Raji (cell line): ENCODE measurements at regions not wholly inside any gene's neighbourhood (a gene's known extent, or its start where the extent isn't known, plus 50 kb on each side); places are given as distances from the start of the nearest gene placed in this dataset.

ENCODE experiments used
- POLR2A ChIP-seq: IDR thresholded peaks from 2 replicates; pipeline ENCODE4 v1.6.1; 2011; ENCODE audit warnings: low read depth, low read length, control low read depth; ENCODE audit not compliant: insufficient read depth

DNA sequence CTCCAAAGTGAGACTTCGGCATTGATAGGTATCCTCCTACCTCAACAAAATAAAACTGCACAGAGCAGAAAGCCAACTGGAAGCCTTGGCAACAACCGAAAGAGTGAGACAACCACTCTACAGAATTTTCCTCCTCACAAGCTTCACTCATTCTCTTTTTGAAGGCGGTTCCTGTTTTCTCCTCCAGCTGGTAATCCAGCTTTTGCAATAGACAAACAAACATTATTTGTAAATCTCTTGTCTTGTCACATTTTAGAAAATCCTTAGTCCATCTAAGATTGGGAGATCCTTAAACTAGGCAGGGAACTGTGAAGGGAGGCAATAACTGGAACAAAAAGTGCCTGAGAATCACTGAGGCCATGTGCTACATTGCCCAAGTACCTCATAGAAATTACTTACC is 332.4 kb downstream of the BCL11A start:
- no peak for TF ChIP-seq POLR2A

DNA sequence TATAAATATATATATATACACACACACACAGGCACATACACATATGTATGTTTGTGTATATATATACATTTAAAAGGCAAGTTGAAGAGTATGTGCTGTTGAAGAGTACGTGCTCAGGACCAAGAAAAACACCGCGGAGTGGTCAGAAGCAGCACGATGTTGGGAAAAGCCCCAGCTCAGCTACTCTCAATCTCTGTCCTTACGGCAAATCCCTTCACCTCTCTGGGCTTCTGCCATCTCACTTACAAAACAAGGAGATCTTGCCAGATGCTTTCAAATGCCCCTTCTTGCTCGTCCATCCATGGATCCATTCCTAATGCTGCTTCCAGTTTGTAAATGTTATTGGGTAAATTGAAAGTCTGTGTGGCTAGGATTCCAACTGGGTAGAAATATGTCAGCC is 333.9 kb downstream of the BCL11A start:
- no peak for TF ChIP-seq POLR2A

DNA sequence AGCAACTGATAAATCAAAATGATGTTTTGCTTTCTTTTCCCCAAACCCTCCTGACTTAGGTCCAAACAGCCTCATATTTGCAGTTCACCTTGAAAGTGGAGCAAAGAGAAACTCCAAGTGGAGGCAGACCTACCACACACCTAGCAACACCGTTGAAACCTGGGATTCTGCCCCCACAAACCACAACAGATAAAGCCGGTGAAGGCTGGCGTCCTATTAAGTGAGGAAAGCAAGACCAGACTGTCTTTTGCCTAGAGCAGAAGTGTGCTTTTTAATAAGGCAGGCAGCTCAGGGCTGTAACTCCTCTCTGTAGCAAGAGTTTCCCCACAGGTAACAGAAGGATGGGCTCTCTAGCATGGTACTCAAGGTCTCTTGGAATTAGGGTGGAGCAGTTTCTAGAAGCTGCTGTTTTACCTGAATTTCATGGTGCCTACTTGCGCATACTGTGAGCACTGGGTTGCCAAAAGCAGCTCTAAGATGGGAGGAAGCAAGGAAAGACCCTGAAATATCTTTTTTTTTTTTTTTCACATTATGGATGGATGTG is 336.9 kb downstream of the BCL11A start:
- TF ChIP-seq POLR2A, result no peak

DNA sequence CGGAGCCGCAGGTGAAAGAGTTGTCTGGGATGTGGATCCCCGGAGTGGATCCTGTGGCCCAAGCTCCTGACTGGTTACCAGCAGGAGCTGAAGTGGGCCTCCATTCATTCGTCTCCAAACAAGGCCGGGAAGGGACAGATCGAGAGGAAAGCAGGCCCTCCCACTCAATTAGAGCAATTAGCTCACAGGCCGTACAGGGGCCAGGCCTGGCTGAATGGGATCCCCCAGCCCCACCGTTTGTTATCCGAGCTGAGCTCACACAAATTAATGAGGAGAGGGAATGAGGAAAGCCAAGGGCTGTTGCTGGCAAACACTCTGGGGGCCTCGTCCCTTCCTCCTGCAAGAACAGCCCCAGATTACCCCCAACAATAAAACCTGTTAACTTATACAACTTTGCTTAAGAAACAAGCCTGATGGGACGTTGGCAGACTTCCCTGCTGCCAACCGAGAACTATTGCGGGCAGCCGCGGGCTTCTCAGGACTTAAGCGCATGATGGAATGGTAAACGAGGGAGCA is 338.0 kb downstream of the BCL11A start:
- TF ChIP-seq POLR2A, result no peak

DNA sequence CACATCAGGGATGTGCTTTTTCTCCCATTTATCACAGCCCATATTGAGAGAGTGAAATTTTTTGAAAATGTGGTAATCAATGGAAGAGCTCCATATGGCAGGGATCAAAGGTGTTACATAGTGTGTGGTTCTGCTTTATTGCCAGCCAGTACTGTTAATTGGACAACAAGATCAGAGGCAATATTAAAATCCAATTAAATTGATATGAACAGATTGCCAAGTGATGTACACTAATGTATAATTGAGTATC is 338.9 kb downstream of the BCL11A start:
- TF ChIP-seq POLR2A, result no peak

DNA sequence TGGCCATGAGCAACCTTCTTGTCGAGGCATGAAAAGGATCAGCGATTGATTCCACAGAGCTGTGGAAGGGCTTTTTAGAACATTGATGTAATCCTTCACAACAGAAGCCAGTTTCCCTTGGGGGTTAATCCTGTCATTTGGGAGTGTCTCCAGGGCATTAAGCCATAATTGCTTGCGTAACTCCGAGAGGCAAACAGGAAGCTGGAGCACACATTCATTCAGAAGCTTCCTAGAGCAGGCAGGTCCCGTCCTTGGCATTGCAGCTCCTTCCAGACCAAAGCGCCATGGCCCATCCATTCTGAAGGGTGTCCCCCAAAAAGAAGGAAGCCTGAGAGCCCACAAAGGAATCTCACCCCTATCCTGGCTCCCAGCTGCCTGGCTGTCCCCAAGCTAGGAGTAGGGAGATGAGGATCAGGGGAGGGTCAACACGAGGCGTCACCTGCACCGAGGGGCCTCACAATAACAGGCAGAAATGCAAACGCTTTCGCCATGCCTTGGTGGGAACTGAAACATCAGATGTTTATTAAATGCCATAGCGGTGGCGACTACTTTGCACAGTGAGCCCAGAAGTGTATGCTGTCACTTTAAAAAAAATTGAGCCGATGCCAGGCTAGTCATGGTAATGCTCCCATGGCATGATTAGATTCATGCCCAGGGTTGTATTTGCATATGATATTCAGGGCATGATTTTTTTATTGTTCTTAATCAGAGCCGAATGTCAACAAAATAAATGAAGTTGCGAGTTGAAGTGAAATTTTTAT is 339.4 kb downstream of the BCL11A start:
- no peak for TF ChIP-seq POLR2A

DNA sequence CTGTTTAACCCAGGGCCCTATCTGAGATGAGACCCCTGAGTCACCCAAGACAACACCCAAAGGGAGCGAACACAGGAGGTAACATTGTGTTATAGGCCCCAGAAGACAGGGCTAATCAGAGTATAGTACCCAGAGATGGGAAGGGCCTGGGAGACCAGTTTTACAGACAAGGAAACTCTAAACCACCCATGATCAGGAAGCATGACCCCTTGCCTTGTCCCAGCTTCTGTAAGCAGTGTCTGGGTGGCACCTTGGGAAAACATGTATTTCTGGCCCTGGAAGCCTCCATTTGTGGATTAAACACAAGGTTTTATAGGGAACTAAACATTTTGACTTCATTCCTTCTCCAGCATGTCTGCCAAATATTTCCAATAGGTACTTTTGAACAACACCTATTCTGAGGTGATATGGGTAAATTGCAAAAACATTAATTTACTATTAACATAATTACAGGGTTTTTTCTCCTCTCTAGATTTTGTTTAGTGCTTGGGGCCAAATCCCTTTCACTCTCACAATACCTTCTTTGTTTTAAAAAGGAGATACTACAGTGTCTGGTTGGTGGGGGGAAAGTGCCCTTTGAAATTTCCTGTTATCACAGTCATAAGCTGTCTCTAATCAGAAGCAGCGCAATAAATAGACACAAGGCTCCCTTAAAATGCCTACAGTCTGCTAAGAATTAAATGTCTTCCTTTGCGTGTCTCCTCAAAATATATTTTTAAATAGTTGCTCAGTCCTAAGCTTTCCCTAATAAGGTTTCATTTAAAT is 341.1 kb downstream of the BCL11A start:
- no peak for TF ChIP-seq POLR2A

DNA sequence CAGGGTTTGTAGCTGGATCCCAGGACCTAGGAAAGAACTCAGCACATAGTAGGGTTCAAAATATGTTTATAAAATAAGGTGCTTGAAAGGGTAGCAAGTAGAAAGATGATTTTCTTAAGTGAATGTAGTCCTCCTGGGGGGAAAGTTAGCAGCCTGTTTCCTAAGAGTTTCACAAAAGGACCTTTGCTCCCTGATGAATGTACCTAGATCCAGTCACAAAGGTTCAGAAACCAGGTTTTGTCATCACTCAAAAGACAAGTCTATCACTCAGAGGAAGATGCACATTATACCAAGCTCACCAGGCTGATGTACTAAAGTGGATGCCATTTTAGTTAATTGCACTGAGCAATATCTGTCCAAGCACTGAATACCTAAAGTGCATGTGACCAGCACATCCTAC is 378.2 kb downstream of the BCL11A start:
- TF ChIP-seq POLR2A, result no peak

DNA sequence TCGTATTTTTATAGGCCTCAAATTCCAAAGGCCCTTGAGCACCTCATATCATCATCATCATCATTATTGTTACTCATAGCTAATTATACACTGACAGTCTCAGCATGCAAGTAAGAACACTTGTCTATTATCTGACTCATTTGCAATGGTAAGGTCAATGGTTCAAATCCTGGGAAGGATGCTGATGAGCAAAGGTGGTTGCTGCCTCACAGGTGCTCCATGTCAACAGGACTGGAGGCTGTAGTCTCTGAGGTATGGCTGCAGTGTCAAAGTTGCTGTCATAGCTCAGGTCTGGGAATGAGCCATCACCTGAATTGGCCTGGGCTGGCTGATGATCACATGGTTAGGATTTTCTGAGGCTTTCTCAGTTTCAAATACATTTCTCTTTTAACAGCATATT is 379.3 kb downstream of the BCL11A start:
- TF ChIP-seq POLR2A, result no peak

DNA sequence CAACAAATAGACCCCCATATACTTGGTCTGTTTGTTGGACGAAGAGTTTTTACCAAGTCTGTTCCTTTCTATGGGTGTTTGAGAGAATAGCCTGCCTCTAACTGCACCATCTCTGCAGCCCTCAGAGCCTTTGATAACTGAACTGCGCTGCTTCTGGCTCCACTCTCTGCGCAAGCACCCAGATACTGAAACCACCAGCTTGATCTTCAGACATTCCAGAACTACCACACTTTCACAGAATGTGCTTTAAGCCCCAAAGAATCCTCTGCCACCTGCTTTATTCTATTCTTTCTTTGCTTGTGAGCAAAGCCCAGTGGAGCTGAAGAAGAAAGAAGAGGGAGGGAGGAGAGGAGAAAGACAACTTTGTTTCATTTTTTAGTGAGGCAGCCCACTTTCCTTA is 380.7 kb downstream of the BCL11A start:
- TF ChIP-seq POLR2A, result no peak

DNA sequence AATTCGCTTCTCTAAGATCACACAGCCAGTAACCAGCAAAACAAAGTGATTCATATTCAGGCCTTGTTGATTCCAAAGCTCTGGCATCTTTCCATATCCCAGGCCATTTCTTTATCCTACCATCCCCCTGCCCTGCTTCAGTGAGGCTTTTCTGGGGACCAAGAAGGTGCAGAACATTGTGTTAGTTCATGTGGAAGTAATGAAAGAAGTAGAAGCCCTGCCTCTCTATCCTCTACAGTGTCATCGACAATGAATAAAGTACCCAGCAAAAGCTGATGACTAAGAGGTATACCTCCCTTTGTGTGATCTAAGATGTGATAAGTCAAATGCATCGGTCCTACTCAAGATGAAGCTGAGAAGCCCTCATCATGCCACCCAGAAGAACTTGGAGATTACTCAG is 383.2 kb downstream of the BCL11A start:
- TF ChIP-seq POLR2A, result no peak

DNA sequence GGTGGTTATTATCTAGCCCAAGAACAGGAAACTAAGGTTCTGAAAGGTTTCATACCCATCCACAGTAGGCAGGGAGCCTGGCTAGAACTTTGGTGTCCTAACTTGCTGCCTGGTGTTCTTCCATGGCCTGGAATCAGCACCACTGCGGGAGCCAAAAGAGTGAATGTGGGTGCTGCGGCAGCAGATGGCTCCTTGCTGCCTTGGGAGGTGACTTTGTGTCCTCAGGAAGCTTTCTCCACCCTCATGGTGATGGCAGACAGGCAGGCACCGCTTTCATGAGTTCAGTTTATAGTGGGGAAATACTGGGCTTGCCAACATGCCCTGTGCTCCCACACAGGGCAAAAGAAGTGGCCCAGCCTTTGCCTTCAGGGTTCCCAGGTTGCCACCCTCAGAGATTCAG is 385.2 kb downstream of the BCL11A start:
- TF ChIP-seq POLR2A, result no peak

DNA sequence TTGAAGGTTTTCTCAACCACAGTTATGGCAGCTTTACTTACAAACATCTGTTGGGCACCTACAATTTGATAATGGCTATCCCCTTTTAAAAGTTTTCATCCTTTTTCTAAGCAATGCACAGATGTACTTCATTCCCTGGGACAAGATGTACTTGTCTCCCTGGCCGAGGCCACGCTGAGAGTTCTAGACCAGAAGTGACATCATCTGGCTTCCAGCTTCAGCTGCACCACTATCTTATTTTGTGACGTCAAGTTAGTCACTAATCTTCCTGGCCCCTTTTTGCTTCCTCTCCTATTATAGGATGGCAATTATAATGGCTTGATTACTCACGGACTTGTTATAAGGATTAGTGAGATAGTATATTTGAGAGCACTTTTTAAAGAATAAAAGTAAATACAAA is 386.4 kb downstream of the BCL11A start:
- no peak for TF ChIP-seq POLR2A

DNA sequence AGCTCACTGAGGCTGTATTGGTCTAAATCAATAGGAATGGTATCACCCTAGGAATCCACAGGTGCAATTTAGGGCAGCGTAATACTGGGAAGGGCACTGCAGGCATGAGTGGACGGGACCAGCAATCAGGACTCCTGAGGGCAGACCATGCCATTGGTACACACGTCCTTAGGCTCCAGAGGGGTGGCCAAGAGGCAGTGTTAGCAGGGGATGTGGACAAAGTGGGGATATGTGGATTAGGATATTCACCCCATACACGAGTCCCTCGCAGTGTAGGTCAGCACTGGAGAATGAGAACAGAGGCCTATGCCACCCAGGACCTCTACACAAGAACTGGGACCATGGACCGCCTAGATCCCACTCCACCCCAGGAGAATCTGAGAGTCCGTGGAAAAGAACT is 389.8 kb downstream of the BCL11A start:
- TF ChIP-seq POLR2A, result no peak

DNA sequence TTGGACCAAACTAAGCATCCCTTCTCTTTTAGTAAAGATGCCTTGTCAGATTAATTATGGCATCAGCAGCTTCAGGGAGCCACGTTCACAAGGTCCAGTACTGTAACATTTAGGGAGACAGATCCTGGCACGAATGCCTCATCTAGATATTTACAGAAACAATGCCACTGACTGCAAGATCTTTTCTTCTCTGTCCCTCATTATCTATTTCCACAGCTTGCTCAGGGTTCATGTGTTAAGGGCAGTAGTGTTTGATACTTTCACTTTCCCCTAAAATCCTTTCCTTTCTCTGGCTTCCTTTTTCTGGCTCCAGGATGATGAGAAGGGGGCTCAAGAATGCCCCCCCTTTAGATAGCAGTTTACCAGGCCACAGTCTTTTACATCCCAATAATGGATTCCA is 393.9 kb downstream of the BCL11A start:
- TF ChIP-seq POLR2A, result no peak

DNA sequence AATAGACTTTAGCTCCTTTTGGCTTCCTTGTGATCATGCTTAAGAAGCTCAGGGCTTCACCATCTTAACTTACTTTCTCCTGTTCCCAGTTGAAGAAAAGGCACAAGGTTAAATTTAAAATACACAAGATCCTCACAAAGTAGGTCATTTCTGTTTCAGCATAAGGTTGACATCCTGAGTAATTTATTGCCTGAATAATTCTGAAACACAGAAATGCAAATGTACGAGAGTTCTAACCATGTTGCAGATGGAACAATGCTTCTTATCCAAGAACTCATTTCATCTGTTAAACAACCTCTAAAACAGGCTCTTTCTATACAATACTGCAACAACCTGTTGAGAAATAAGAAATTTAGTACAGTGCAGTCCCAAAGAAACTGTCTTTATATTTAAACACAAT is 395.2 kb downstream of the BCL11A start:
- TF ChIP-seq POLR2A, result no peak
